CD8-positive, alpha-beta memory T cell (primary cell): ENCODE measurements at regions not wholly inside any gene's neighbourhood (a gene's known extent, or its start where the extent isn't known, plus 50 kb on each side); places are given as distances from the start of the nearest gene placed in this dataset.

Experiments used
- CTCF ChIA-PET: fragments of 350-600 bp; sonication (Branson Sonifier 250); formaldehyde crosslinking; loops from one replicate; lab custom pipeline; 2021; ENCODE audit warnings: antibody characterized with exemption; lab: Charles Lee
- POLR2A ChIA-PET: fragments of 350-600 bp; sonication (Branson Sonifier 250); formaldehyde crosslinking; loops from one replicate; lab custom pipeline; 2021; ENCODE audit warnings: antibody characterized with exemption; lab: Charles Lee
- DNase-seq, 5 donors: peaks; one replicate each; pipeline versions ENCODE4 v3.0.0 to v3.0.0-alpha.2; 2020 to 2022; ENCODE audit warnings: mixed read lengths in 1 of 5
- H3K27ac ChIP-seq: one replicate; pipeline ENCODE4 v1.7.0; 2013; ENCODE audit warnings: low read depth, mild to moderate bottlenecking, low read length, moderate library complexity
- H3K27me3 ChIP-seq: 2 replicates; pipeline ENCODE4 v1.7.0; 2013; ENCODE audit warnings: low read length, mild to moderate bottlenecking; ENCODE audit not compliant: insufficient read depth, poor library complexity, severe bottlenecking
- H3K36me3 ChIP-seq: 2 replicates; pipeline ENCODE4 v1.7.0; 2013; ENCODE audit warnings: mild to moderate bottlenecking, low read length, moderate library complexity; ENCODE audit not compliant: insufficient read depth
- H3K4me1 ChIP-seq: 2 replicates; pipeline ENCODE4 v1.7.0; 2013; ENCODE audit warnings: mild to moderate bottlenecking, low read length, moderate library complexity; ENCODE audit not compliant: insufficient read depth
- H3K4me3 ChIP-seq: 2 replicates; pipeline ENCODE4 v1.7.0; 2013; ENCODE audit warnings: mild to moderate bottlenecking, low read length
- H3K9me3 ChIP-seq: 2 replicates; pipeline ENCODE4 v1.7.0; 2013; ENCODE audit warnings: mild to moderate bottlenecking, low read length
- H3K27ac Mint-ChIP-seq, 8 donors: one replicate each; pipeline ENCODE4 v1.8.0; 2020 to 2021; ENCODE audit warnings: mixed read lengths in 8 of 8, mild to moderate bottlenecking in 6 of 8, inconsistent platforms in 3 of 8, moderate library complexity in 3 of 8
- H3K27me3 Mint-ChIP-seq, 2 donors: one replicate each; pipeline ENCODE4 v1.8.0; 2020 to 2021; ENCODE audit warnings: mixed read lengths in 2 of 2, mild to moderate bottlenecking in 1 of 2, moderate library complexity in 1 of 2
- H3K36me3 Mint-ChIP-seq, 3 donors: one replicate each; pipeline ENCODE4 v1.8.0; 2020 to 2021; ENCODE audit warnings: mixed read lengths in 3 of 3, inconsistent platforms in 1 of 3, mild to moderate bottlenecking in 1 of 3
- H3K4me1 Mint-ChIP-seq, 3 donors: one replicate each; pipeline ENCODE4 v1.8.0; 2020 to 2021; ENCODE audit warnings: mixed read lengths in 3 of 3, inconsistent platforms in 1 of 3, mild to moderate bottlenecking in 1 of 3
- H3K4me3 Mint-ChIP-seq, 7 donors: one replicate each; pipeline ENCODE4 v1.8.0; 2020 to 2021; ENCODE audit warnings: mixed read lengths in 7 of 7, mild to moderate bottlenecking in 6 of 7, moderate library complexity in 4 of 7, inconsistent platforms in 2 of 7
- H3K9me3 Mint-ChIP-seq, 5 donors: one replicate each; pipeline ENCODE4 v1.8.0; 2020 to 2022; ENCODE audit warnings: mixed read lengths in 5 of 5, mild to moderate bottlenecking in 3 of 5, moderate library complexity in 2 of 5, inconsistent platforms in 1 of 5

DNA sequence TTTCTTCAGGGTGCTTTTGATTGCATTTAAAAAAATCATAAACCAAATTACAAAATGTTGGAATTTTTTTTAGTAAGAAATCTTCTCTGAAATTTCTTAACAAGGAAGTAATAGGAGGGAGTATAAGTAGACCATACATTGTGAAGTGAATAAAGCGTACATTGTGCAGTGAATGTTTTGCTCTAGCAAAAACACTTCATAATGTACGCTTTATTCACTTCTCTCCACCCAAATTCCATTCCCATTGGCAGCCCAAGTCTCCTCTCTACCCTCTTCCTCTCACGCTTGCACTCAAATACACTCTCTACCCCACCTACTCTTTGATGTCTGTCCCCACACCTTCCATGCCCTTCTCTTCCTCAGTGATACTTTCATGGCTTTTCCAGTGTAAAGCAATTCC is 241.0 kb downstream of the PPP1R3A start:
- CTCF ChIA-PET: no interaction called here
- POLR2A ChIA-PET: no interaction called here

GRCh38 chr7:113664867-113665266 is 253.9 kb downstream of the PPP1R3A start:
- CTCF ChIA-PET: no interaction called here
- no peak overlapping the region for H3K4me3 Mint-ChIP-seq
- Histone ChIP-seq H3K4me1 (no peaks in the 10 kb centered on the region), H3K4me3 (no peak overlapping the region), H3K27me3 (no peaks in the 10 kb centered on the region), H3K27ac (no peak overlapping the region), H3K36me3 (no peaks in the 10 kb centered on the region), H3K9me3 (no peaks in the 10 kb centered on the region)
- peaks cover 2 to 21% (median 3%) of the 10 kb centered on the region in 5 donors for H3K9me3 Mint-ChIP-seq
- H3K27me3 Mint-ChIP-seq: no peaks in the 10 kb centered on the region
- no peak overlapping the region for H3K27ac Mint-ChIP-seq
- H3K4me1 Mint-ChIP-seq: no peaks in the 10 kb centered on the region
- POLR2A ChIA-PET: no interaction called here
- no peak for DNase-seq
- H3K36me3 Mint-ChIP-seq: no peaks in the 10 kb centered on the region

More for the DNA sequence above, 241.0 kb downstream of the PPP1R3A start:
- H3K27me3 ChIP-seq: no peaks in the 10 kb centered on the region
- H3K4me3 ChIP-seq: no peak overlapping the region
- H3K9me3 ChIP-seq: no peaks in the 10 kb centered on the region
- DNase-seq: no peak
- Mint-ChIP-seq H3K36me3 (no peaks in the 10 kb centered on the region), H3K9me3 (peaks cover 0 to 7% (median 0%) of the 10 kb centered on the region in 5 donors), H3K27ac (no peak overlapping the region), H3K27me3 (no peaks in the 10 kb centered on the region), H3K4me3 (no peak overlapping the region), H3K4me1 (no peaks in the 10 kb centered on the region)
- no peaks in the 10 kb centered on the region for H3K36me3 ChIP-seq
- no peaks in the 10 kb centered on the region for H3K4me1 ChIP-seq
- H3K27ac ChIP-seq: no peak overlapping the region

DNA sequence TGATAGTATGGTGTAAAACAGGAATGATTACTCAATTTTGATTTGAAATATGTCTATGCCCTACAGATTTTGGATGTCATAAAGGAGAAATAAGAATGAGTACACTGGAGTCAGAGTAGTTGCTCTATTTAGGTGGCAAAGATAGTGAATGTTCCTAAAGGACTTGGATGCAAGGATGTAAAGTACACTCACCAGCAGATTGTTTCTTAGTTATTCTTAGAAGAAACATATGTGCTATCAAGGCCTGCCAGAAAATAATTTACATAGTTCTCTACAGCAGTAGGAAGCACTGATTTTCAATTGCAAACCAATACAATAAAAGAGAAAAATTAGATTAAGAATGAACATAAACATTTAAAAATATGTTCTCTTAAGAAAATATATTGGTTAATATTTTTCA is 259.4 kb downstream of the PPP1R3A start:
- Mint-ChIP-seq H3K9me3 (peaks cover 0 to 12% (median 4%) of the 10 kb centered on the region in 5 donors), H3K4me1 (no peaks in the 10 kb centered on the region), H3K36me3 (no peaks in the 10 kb centered on the region), H3K27ac (no peak overlapping the region), H3K27me3 (peaks cover 0 to 3% of the 10 kb centered on the region in 2 donors), H3K4me3 (no peak overlapping the region)
- ChIA-PET POLR2A (no interaction called here), CTCF (no interaction called here)
- H3K4me1 ChIP-seq: no peaks in the 10 kb centered on the region
- no peak for DNase-seq
- no peaks in the 10 kb centered on the region for H3K27me3 ChIP-seq
- no peak overlapping the region for H3K4me3 ChIP-seq
- H3K27ac ChIP-seq: no peak overlapping the region
- no peaks in the 10 kb centered on the region for H3K9me3 ChIP-seq
- H3K36me3 ChIP-seq: no peaks in the 10 kb centered on the region

- DNase-seq: no peak
- Histone ChIP-seq H3K27ac (no peak overlapping the region), H3K36me3 (no peaks in the 10 kb centered on the region), H3K4me1 (no peaks in the 10 kb centered on the region), H3K9me3 (no peaks in the 10 kb centered on the region), H3K27me3 (no peaks in the 10 kb centered on the region), H3K4me3 (no peak overlapping the region)
- ChIA-PET POLR2A (no interaction called here), CTCF (no interaction called here)
- no peak overlapping the region for H3K4me3 Mint-ChIP-seq
- H3K9me3 Mint-ChIP-seq: peaks cover 2 to 5% (median 4%) of the 10 kb centered on the region in 5 donors
- no peaks in the 10 kb centered on the region for H3K4me1 Mint-ChIP-seq
- peaks cover 0 to 3% of the 10 kb centered on the region in 2 donors for H3K27me3 Mint-ChIP-seq
- H3K27ac Mint-ChIP-seq: no peak overlapping the region
- H3K36me3 Mint-ChIP-seq: no peaks in the 10 kb centered on the region
Measured at GRCh38 chr7:113657603-113658002, 261.2 kb downstream of the PPP1R3A start.

DNA sequence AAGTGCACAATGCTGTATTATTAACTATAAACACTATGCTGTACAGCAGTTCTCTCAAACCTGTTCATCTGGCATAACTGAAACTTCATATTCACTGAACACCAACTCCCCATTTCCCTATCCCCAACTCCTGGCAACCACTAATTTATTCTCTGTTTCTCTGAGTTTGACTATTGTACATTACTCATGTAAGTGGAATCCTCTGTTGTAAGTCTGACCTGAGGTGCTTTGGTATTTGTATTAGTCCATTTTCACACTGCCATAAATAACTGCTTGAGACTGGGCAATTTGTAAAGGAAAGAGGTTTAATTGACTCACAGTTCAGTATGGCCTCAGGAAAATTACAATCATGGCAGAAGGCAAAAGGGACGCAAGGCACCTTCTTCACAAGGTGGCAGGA is 266.3 kb downstream of the PPP1R3A start:
- Mint-ChIP-seq H3K4me3 (no peak overlapping the region), H3K36me3 (no peaks in the 10 kb centered on the region), H3K9me3 (peaks cover 0 to 5% (median 0%) of the 10 kb centered on the region in 5 donors), H3K4me1 (no peaks in the 10 kb centered on the region), H3K27me3 (peaks cover 0 to 3% of the 10 kb centered on the region in 2 donors), H3K27ac (no peak overlapping the region)
- H3K4me3 ChIP-seq: no peak overlapping the region
- POLR2A ChIA-PET: no interaction called here
- no peak for DNase-seq
- no peaks in the 10 kb centered on the region for H3K4me1 ChIP-seq
- CTCF ChIA-PET: no interaction called here
- no peaks in the 10 kb centered on the region for H3K36me3 ChIP-seq
- no peaks in the 10 kb centered on the region for H3K9me3 ChIP-seq
- H3K27ac ChIP-seq: no peak overlapping the region
- H3K27me3 ChIP-seq: no peaks in the 10 kb centered on the region

GRCh38 chr7:113649556-113649955 is 269.3 kb downstream of the PPP1R3A start:
- H3K27ac ChIP-seq: no peak overlapping the region
- no peaks in the 10 kb centered on the region for H3K36me3 ChIP-seq
- no peaks in the 10 kb centered on the region for H3K27me3 Mint-ChIP-seq
- no peak for DNase-seq
- no peaks in the 10 kb centered on the region for H3K27me3 ChIP-seq
- POLR2A ChIA-PET: no interaction called here
- CTCF ChIA-PET: no interaction called here
- H3K4me3 Mint-ChIP-seq: no peak overlapping the region
- H3K9me3 Mint-ChIP-seq: peaks cover 0 to 2% (median 0%) of the 10 kb centered on the region in 5 donors
- no peaks in the 10 kb centered on the region for H3K4me1 ChIP-seq
- H3K9me3 ChIP-seq: no peaks in the 10 kb centered on the region
- H3K27ac Mint-ChIP-seq: no peak overlapping the region
- H3K4me1 Mint-ChIP-seq: no peaks in the 10 kb centered on the region
- H3K36me3 Mint-ChIP-seq: no peaks in the 10 kb centered on the region
- H3K4me3 ChIP-seq: no peak overlapping the region

- H3K9me3 Mint-ChIP-seq: peaks cover 0 to 6% (median 2%) of the 10 kb centered on the region in 5 donors
- no peaks in the 10 kb centered on the region for H3K36me3 Mint-ChIP-seq
- no peaks in the 10 kb centered on the region for H3K4me1 Mint-ChIP-seq
- H3K27me3 Mint-ChIP-seq: no peaks in the 10 kb centered on the region
- H3K4me3 Mint-ChIP-seq: no peak overlapping the region
- Histone ChIP-seq H3K27ac (no peak overlapping the region), H3K36me3 (no peaks in the 10 kb centered on the region), H3K9me3 (no peaks in the 10 kb centered on the region), H3K4me1 (no peaks in the 10 kb centered on the region), H3K27me3 (no peaks in the 10 kb centered on the region), H3K4me3 (no peak overlapping the region)
- DNase-seq: no peak
- ChIA-PET POLR2A (no interaction called here), CTCF (no interaction called here)
- H3K27ac Mint-ChIP-seq: no peak overlapping the region
Measured at GRCh38 chr7:113639221-113639620, 279.6 kb downstream of the PPP1R3A start.

DNA sequence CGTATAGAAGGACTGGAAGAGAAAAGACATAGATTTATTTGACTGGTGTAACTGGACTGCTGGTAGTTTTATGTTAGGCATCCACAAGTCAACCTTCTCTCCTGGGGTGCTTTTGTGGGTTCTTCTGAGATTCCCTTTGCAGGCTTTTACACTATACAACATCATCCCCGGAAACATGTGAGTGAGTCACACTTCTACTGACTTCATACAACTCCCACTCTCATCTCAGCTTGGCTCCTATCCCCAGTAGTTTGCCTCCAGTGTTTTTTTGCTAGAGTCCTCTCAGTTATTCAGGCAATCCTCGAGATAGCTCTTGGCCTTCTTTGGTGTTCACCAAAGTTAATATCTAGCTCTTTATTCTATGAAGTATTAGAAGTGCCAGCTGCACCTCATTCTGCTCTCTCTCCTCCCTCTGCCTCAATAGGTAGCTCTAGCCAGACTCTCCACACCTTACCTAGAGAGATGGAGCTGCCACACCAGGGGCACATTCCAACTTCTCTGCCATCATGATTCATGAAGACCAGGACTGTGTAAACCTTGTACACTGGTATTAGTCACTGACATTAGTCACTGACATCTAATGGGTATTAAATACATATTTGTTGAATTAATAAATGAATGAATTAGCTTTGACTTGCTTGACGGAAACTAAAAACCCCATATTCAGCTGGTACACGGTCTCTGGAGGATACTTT is 281.9 kb downstream of the PPP1R3A start:
- ChIA-PET CTCF (interaction anchor here (0.6 kb wide), 1 partner anchor 10 kb away, joined by 3 read pairs; no protein-coding TSS in a partner anchor), POLR2A (no interaction called here)

More for the DNA sequence above, 281.9 kb downstream of the PPP1R3A start:
- no peaks in the 10 kb centered on the region for H3K27me3 Mint-ChIP-seq
- H3K9me3 Mint-ChIP-seq: peaks cover 0 to 7% (median 2%) of the 10 kb centered on the region in 5 donors
- H3K4me1 Mint-ChIP-seq: no peaks in the 10 kb centered on the region
- no peak for DNase-seq
- no peaks in the 10 kb centered on the region for H3K36me3 Mint-ChIP-seq
- Histone ChIP-seq H3K4me3 (no peak overlapping the region), H3K4me1 (no peaks in the 10 kb centered on the region), H3K36me3 (no peaks in the 10 kb centered on the region), H3K27ac (no peak overlapping the region), H3K27me3 (no peaks in the 10 kb centered on the region), H3K9me3 (no peaks in the 10 kb centered on the region)
- peak overlapping the region in 1 of 7 donors; percentile 82 for H3K4me3 Mint-ChIP-seq
- no peak overlapping the region for H3K27ac Mint-ChIP-seq
